ENCODE measurements at regions not wholly inside any gene's neighbourhood (a gene's known extent, or its start where the extent isn't known, plus 50 kb on each side); places are given as distances from the start of the nearest gene placed in this dataset.

- TF ChIP-seq CTCF (IDR thresholded peaks at IDR 0.05) (no peak), POLR2A (IDR thresholded peaks at IDR 0.05) (no peak)
Measured at GRCh38 chr1:2876846-2877245, 75.4 kb upstream of the TTC34 start.
